Right lobe of liver (tissue), 4 donors: ENCODE measurements at regions not wholly inside any gene's neighbourhood (a gene's known extent, or its start where the extent isn't known, plus 50 kb on each side); places are given as distances from the start of the nearest gene placed in this dataset.

ENCODE experiments used
- CTCF ChIP-seq, 4 donors: fragments of 200-600 bp in 3 of 4; fragments of 450-650 bp in 1 of 4; IDR thresholded peaks; one replicate each; pipeline versions ENCODE4 v1.5.1 to v1.8.0; 2016 to 2022; ENCODE audit warnings: antibody characterized with exemption in 4 of 4, mild to moderate bottlenecking in 2 of 4
- POLR2A ChIP-seq: fragments of 450-650 bp; IDR thresholded peaks from one replicate; pipeline ENCODE4 v1.6.1; 2017; ENCODE audit warnings: antibody characterized with exemption, mild to moderate bottlenecking
- donor health status: DM: no; HTN: no; CAD: no.
- donor health status: DM: no; HTN: no; CAD: no.
- donor health status: DM: no; HTN: yes; CAD: no.

- no peak for TF ChIP-seq CTCF (IDR thresholded peaks at IDR 0.05)
- TF ChIP-seq POLR2A, result no peak
Observed at GRCh38 chr21:10464975-10465374, 56.4 kb upstream of the TPTE start.
